ENCODE measurements at regions not wholly inside any gene's neighbourhood (a gene's known extent, or its start where the extent isn't known, plus 50 kb on each side); places are given as distances from the start of the nearest gene placed in this dataset.

DNA sequence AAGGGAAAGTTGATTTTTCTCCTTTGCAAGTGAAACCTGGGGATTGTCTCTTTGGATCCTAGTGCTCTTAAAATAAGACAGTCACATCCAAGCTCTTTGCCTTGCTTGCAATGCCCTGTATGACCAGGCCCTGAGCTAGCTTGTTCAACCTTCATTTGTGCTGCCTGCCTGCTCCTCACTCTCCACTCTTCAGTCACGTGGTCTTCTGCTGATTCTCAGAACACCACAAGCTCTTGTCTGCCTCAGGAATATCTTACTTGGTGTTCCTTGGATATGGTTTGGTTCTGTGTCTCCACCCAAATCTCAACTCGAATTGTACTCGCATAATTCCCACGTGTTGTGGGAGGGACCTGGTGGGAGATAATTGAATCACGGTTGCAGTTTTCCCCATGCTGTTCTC, 318.7 kb downstream of the RMST start:
- H3K27me3 ChIP-seq, result no peaks in the 10 kb centered on the region
- no peaks in the 10 kb centered on the region for H3K9me3 ChIP-seq
- no peaks in the 10 kb centered on the region for H3K4me1 ChIP-seq
- H4K20me1 ChIP-seq, result no peaks in the 10 kb centered on the region
- H3K36me3 ChIP-seq, result no peaks in the 10 kb centered on the region
- H3K9ac ChIP-seq, result no peak overlapping the region
- no peak overlapping the region for H3K27ac ChIP-seq
- H3K4me2 ChIP-seq, result no peak overlapping the region
- H3K4me3 ChIP-seq, result no peak overlapping the region
- no peak for TF ChIP-seq Cebpa-rat (IDR thresholded peaks at IDR 0.05)

DNA sequence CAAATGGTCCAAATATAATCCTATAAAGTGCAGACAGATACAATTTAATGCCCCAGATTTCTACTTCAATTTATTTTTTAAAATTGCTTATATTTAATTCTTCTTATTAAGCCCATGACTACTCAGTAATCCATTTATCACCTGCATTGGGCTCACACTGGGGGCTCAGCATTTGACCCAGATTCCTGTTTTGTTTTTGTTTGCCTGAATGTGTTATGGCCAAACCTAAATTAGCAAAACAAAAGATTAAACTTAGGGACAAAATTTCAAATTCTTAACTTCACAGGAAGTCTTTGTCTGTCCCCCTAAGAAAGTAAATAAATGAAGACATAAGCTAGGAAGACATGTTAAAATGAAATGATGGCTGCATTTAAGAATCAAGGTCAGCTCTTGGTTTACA, 322.3 kb downstream of the RMST start:
- no peak overlapping the region for H3K4me3 ChIP-seq
- no peak overlapping the region for H3K4me2 ChIP-seq
- no peaks in the 10 kb centered on the region for H3K4me1 ChIP-seq
- TF ChIP-seq Cebpa-rat (IDR thresholded peaks at IDR 0.05), result no peak
- no peak overlapping the region for H3K27ac ChIP-seq
- H3K27me3 ChIP-seq, result no peaks in the 10 kb centered on the region
- no peaks in the 10 kb centered on the region for H4K20me1 ChIP-seq
- no peaks in the 10 kb centered on the region for H3K36me3 ChIP-seq
- H3K9me3 ChIP-seq, result no peaks in the 10 kb centered on the region
- no peak overlapping the region for H3K9ac ChIP-seq

DNA sequence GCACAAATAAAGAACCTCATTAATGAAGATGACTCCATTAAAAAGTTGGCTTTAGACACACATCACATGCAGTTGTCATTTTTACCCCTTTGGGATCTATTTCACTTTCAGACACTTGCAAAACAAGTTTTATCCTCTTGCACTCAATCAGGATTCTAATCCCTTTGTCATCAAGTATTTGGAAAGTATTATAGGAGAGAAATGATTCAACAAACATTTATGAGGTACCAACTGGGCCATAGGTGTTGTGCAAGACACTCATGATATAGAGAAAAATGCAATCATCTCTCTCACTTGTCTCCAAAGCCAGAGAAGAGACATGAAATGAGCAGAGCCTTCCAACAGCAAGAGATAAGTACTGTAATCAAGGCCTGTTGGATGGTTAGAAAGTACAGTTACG, 327.7 kb downstream of the RMST start:
- Histone ChIP-seq H3K4me1 (no peaks in the 10 kb centered on the region), H3K4me3 (no peak overlapping the region), H3K27me3 (no peaks in the 10 kb centered on the region), H3K27ac (no peak overlapping the region), H3K9ac (no peak overlapping the region), H3K4me2 (no peak overlapping the region), H4K20me1 (no peaks in the 10 kb centered on the region), H3K9me3 (peaks cover 18% of the 10 kb centered on the region), H3K36me3 (no peaks in the 10 kb centered on the region)
- no peak for TF ChIP-seq Cebpa-rat (IDR thresholded peaks at IDR 0.05)

DNA sequence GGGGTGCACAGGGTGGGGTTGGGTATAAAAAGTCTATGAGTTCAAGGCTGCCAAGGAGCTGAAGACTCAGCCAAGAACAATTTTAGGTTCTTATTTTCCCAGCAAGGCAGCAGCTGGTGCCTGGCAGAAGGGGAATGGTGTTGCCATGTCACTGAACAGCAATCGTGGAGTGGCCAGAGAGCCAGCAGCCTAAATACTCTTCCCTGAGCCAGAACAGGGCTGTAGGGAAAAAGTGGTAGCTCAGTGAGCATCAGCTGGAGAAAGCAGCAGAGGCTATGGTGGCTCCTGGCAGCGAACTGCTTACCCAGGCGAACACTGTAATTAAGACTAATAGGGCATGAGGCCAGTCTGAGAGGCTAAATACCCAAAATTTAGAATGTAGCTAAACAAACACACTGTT, 334.9 kb downstream of the RMST start:
- Histone ChIP-seq H3K9ac (no peak overlapping the region), H3K4me2 (no peak overlapping the region), H3K27ac (no peak overlapping the region), H3K36me3 (no peaks in the 10 kb centered on the region), H3K4me3 (no peak overlapping the region), H3K4me1 (no peaks in the 10 kb centered on the region), H4K20me1 (no peaks in the 10 kb centered on the region), H3K9me3 (peaks cover 8% of the 10 kb centered on the region), H3K27me3 (no peaks in the 10 kb centered on the region)
- no peak for TF ChIP-seq Cebpa-rat (IDR thresholded peaks at IDR 0.05)

DNA sequence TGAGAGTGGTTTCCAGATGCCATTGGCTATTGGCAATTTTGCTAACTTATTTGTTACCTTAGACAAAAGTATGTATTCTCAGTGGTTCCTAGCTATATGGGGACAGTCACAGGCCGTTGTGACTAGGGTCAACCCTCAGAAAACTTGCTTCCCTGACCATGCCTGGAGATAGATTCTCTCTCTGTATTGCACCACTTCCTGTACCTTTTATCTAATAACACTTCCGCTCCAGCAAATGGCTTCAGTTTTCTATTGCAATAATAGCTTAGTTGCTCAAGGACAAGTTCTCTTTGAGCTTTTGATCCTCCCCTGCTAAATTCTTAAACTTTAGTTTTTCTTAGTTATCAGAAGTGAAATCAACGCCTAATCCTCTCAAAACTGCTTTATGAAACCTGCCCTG, 338.0 kb downstream of the RMST start:
- no peak overlapping the region for H3K9ac ChIP-seq
- H3K27ac ChIP-seq, result no peak overlapping the region
- H3K4me2 ChIP-seq, result no peak overlapping the region
- no peak for TF ChIP-seq Cebpa-rat (IDR thresholded peaks at IDR 0.05)
- H3K27me3 ChIP-seq, result no peaks in the 10 kb centered on the region
- no peaks in the 10 kb centered on the region for H4K20me1 ChIP-seq
- no peaks in the 10 kb centered on the region for H3K4me1 ChIP-seq
- H3K4me3 ChIP-seq, result no peak overlapping the region
- no peaks in the 10 kb centered on the region for H3K36me3 ChIP-seq
- no peaks in the 10 kb centered on the region for H3K9me3 ChIP-seq

DNA sequence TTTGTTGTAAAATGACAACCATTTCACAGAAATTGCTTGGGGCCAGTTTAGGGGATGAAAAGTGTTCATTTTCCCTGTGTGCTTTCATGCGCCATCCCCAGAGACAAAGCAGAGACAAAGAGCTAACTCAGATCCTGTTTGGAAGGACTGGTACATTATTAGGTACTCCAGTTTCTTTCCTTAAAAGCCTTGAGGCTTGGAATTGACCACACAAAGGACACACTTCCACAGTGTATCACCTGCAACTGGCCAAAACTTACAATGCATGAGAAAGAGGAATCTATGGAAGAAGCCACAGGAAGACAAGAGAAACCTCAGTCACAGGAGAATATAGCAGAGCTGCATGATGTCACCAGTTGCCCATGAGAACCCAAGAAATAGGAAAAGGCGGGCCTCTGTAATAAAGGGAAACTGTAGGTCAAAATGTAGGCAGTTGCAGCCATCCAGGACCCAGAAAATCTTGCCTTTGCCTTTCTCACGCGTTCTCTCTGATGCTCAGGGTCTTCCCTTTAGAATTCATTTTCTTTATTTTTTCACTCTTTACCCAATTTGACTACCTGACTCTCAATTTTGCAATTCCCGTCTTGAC, 339.0 kb downstream of the RMST start:
- TF ChIP-seq Cebpa-rat (IDR thresholded peaks at IDR 0.05), result no peak
- H3K36me3 ChIP-seq, result no peaks in the 10 kb centered on the region
- no peaks in the 10 kb centered on the region for H4K20me1 ChIP-seq
- H3K4me3 ChIP-seq, result no peak overlapping the region
- H3K9ac ChIP-seq, result no peak overlapping the region
- no peaks in the 10 kb centered on the region for H3K4me1 ChIP-seq
- H3K27ac ChIP-seq, result no peak overlapping the region
- no peak overlapping the region for H3K4me2 ChIP-seq
- no peaks in the 10 kb centered on the region for H3K9me3 ChIP-seq
- no peaks in the 10 kb centered on the region for H3K27me3 ChIP-seq

DNA sequence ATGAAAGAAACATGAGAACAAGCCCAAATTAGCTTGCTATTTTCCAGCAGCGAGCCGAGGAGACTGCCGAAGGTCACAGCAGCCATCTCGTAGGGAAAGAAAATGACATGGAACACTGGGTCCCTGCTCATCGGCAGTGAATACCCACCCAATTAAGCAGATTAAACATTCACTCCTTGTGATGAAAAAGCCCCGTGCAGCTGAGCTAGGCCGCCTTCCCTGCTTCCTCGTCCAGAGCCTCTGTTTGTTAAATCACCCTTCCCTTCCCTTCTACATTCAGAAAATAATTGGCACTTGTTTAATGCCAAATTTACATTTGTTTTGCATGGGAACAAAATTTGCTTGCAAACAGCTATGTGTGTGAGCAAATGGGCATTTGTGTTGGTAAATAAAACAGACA, 342.5 kb downstream of the RMST start:
- Histone ChIP-seq H3K4me3 (no peak overlapping the region), H3K27ac (no peak overlapping the region), H3K4me1 (no peaks in the 10 kb centered on the region), H3K27me3 (no peaks in the 10 kb centered on the region), H4K20me1 (no peaks in the 10 kb centered on the region), H3K9me3 (no peaks in the 10 kb centered on the region), H3K36me3 (no peaks in the 10 kb centered on the region), H3K9ac (no peak overlapping the region), H3K4me2 (no peak overlapping the region)
- TF ChIP-seq Cebpa-rat (IDR thresholded peaks at IDR 0.05), result no peak

DNA sequence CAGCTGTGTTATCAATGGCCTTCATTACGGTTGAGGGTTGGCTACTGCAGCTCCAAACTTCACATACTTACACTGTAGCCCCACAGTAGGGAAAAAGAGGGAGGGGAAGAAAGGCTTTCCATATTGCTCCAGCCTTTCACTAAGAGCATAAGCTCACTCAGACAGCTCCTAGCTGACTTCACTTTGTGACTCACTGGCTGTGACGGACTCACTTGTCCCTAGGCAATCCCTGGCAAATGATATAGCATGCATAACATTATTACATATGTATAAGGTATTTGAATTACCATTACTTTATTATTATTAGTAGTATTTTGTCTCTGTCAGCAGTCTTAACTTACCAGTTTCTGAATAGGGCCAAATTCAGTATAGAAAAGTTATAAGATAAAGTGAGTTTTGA, 350.7 kb downstream of the RMST start:
- H3K4me1 ChIP-seq, result no peaks in the 10 kb centered on the region
- H3K4me3 ChIP-seq, result no peak overlapping the region
- no peak for TF ChIP-seq Cebpa-rat (IDR thresholded peaks at IDR 0.05)
- no peak overlapping the region for H3K9ac ChIP-seq
- H3K9me3 ChIP-seq, result no peaks in the 10 kb centered on the region
- no peaks in the 10 kb centered on the region for H3K27me3 ChIP-seq
- no peaks in the 10 kb centered on the region for H3K36me3 ChIP-seq
- H3K4me2 ChIP-seq, result no peak overlapping the region
- no peaks in the 10 kb centered on the region for H4K20me1 ChIP-seq
- no peak overlapping the region for H3K27ac ChIP-seq

DNA sequence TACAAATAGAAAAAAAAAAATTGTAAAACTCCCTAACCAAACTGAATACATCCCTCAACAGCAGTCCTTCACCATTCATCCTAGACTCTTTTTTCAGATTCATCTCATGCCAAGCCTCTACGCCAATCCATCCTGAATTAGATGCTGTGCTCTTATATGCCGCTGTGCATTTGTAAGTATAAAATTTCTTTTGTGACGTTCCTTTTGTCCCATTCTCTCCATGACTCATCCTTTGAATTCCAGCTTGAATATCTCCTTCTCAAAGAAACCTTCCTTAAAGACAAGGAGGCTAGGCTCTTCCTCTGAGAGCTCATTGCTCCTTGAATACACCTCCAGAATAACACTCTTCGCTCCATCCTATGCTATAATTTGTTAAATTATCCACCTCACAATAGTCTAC, 359.2 kb downstream of the RMST start:
- Histone ChIP-seq H3K27me3 (no peaks in the 10 kb centered on the region), H3K4me2 (no peak overlapping the region), H3K4me1 (no peaks in the 10 kb centered on the region), H3K9ac (no peak overlapping the region), H3K9me3 (no peaks in the 10 kb centered on the region), H3K36me3 (no peaks in the 10 kb centered on the region), H4K20me1 (no peaks in the 10 kb centered on the region), H3K27ac (no peak overlapping the region), H3K4me3 (no peak overlapping the region)
- no peak for TF ChIP-seq Cebpa-rat (IDR thresholded peaks at IDR 0.05)

DNA sequence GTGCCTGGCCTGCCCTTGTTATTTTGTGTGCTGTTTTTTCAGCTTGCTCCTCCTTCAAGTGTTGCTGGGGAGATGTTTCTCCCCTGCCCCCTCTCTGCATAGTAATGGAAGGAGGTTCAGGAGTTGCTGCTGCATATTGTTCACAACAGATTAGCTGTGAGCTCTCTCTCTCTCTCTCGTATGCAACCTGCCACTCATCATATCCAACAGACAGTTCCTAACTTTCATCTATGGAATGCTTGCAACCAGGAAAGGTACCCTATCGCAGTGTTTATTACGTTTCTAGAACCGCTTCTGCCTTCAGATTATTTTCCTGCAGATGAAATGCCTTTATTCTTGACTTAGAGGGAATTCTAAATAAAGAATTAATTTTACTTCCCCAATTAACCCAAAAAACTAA, 372.9 kb downstream of the RMST start:
- Histone ChIP-seq H3K4me2 (no peak overlapping the region), H3K9me3 (no peaks in the 10 kb centered on the region), H3K9ac (no peak overlapping the region), H3K4me1 (no peaks in the 10 kb centered on the region), H3K4me3 (no peak overlapping the region), H3K36me3 (no peaks in the 10 kb centered on the region), H3K27me3 (no peaks in the 10 kb centered on the region), H3K27ac (no peak overlapping the region), H4K20me1 (no peaks in the 10 kb centered on the region)
- no peak for TF ChIP-seq Cebpa-rat (IDR thresholded peaks at IDR 0.05)

DNA sequence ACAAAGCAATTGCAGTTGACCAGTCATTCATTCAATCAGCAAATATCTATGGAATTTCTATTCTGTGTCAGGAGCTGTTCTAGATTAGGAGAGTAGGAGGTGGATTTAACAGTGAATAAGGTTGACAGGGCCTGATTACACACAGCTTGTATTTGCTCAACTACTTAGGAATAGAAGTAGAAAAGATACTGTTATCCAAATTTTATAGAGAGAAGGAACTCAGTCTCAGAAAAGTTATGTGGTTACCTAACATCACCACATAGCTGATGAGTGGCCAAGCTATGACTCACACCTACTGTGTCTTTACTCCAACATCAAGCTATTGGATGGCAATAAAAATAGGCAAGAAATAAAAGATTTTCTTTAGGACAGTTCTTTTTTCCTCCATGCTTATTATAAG, 374.8 kb downstream of the RMST start:
- no peak overlapping the region for H3K4me3 ChIP-seq
- no peaks in the 10 kb centered on the region for H3K36me3 ChIP-seq
- H3K4me2 ChIP-seq, result no peak overlapping the region
- no peak for TF ChIP-seq Cebpa-rat (IDR thresholded peaks at IDR 0.05)
- no peak overlapping the region for H3K9ac ChIP-seq
- H3K4me1 ChIP-seq, result no peaks in the 10 kb centered on the region
- no peak overlapping the region for H3K27ac ChIP-seq
- no peaks in the 10 kb centered on the region for H3K27me3 ChIP-seq
- H3K9me3 ChIP-seq, result no peaks in the 10 kb centered on the region
- no peaks in the 10 kb centered on the region for H4K20me1 ChIP-seq

All from BLaER1 (cell line).